HepG2 (cell line): ENCODE measurements at regions not wholly inside any gene's neighbourhood (a gene's known extent, or its start where the extent isn't known, plus 50 kb on each side); places are given as distances from the start of the nearest gene placed in this dataset.

Experiments
- BORCS8-MEF2B ChIP-seq: sonication (generic); formaldehyde crosslinking; IDR thresholded peaks from 2 replicates; pipeline ENCODE4 v1.8.0; 2022; ENCODE audit warnings: mild to moderate bottlenecking, missing genetic modification reagents
- GTF2F1 ChIP-seq: fragments of 150-350 bp; IDR thresholded peaks from 2 replicates; pipeline ENCODE4 v1.6.1; 2014; ENCODE audit warnings: low read length
- MXD1 ChIP-seq: sonication (generic); formaldehyde crosslinking; IDR thresholded peaks from 2 replicates; pipeline ENCODE4 v1.4.0; 2020; ENCODE audit warnings: mild to moderate bottlenecking, missing genetic modification reagents
- NKX3-1 ChIP-seq: sonication (generic); formaldehyde crosslinking; IDR thresholded peaks from 2 replicates; pipeline ENCODE4 v1.5.0; 2020; ENCODE audit warnings: missing genetic modification reagents
- PHF21A ChIP-seq: sonication (generic); formaldehyde crosslinking; IDR thresholded peaks from 2 replicates; pipeline ENCODE4 v1.5.0; 2020; ENCODE audit warnings: mild to moderate bottlenecking, missing genetic modification reagents
- RFX3 ChIP-seq: IDR thresholded peaks from 2 replicates; pipeline ENCODE4 v1.6.1; 2016; ENCODE audit warnings: missing biosample characterization, missing genetic modification reagents
- SOX6 ChIP-seq, 2 experiments: fragments of 450-650 bp in 1 of 2; sonication (generic) in 1 of 2; formaldehyde crosslinking in 1 of 2; IDR thresholded peaks; 2 replicates each; pipeline versions ENCODE4 v1.4.0 to v1.6.1; 2017 to 2020; ENCODE audit warnings: antibody characterized with exemption in 1 of 2, mild to moderate bottlenecking in 1 of 2, missing genetic modification reagents in 1 of 2
- STAG1 ChIP-seq: sonication (generic); formaldehyde crosslinking; IDR thresholded peaks from 2 replicates; pipeline ENCODE4 v1.4.0; 2020; ENCODE audit warnings: missing genetic modification reagents
- TBX3 ChIP-seq: fragments of 450-650 bp; IDR thresholded peaks from 2 replicates; pipeline ENCODE4 v1.6.1; 2017; ENCODE audit warnings: antibody characterized with exemption, mild to moderate bottlenecking, inconsistent platforms, borderline replicate concordance
- ZFP91 ChIP-seq: sonication (generic); formaldehyde crosslinking; IDR thresholded peaks from 2 replicates; pipeline ENCODE4 v1.9.0; 2022; ENCODE audit warnings: missing genetic modification reagents, mild to moderate bottlenecking, borderline replicate concordance
- ZFX ChIP-seq: sonication (generic); formaldehyde crosslinking; IDR thresholded peaks from 2 replicates; pipeline ENCODE4 v1.4.0; 2020; ENCODE audit warnings: mild to moderate bottlenecking, low read depth, missing genetic modification reagents, moderate library complexity
- ZNF556 ChIP-seq: sonication (generic); formaldehyde crosslinking; IDR thresholded peaks from 2 replicates; pipeline ENCODE4 v1.4.0; 2020; ENCODE audit warnings: mild to moderate bottlenecking, missing genetic modification reagents, borderline replicate concordance
- ZNF652 ChIP-seq: IDR thresholded peaks from 2 replicates; pipeline ENCODE4 v1.6.1; 2016; ENCODE audit warnings: low read depth, borderline replicate concordance
- ZNF704 ChIP-seq: sonication (generic); formaldehyde crosslinking; IDR thresholded peaks from 2 replicates; pipeline ENCODE4 v1.8.1; 2023; ENCODE audit warnings: mild to moderate bottlenecking, inconsistent platforms, moderate library complexity, missing genetic modification reagents, borderline replicate concordance
- ZNF746 ChIP-seq: sonication (generic); formaldehyde crosslinking; IDR thresholded peaks from 2 replicates; pipeline ENCODE4 v1.8.0; 2022; ENCODE audit warnings: mild to moderate bottlenecking, missing genetic modification reagents
- TF ChIP-seq, protein P1 (sequence below): sonication (generic); formaldehyde crosslinking; IDR thresholded peaks from 2 replicates; pipeline ENCODE4 v1.4.0; 2020; ENCODE audit warnings: missing genetic modification reagents, borderline replicate concordance
- TF ChIP-seq, protein P2 (sequence below): IDR thresholded peaks from 2 replicates; pipeline ENCODE4 v1.6.1; 2016; ENCODE audit warnings: low read depth, missing genetic modification reagents, missing compliant biosample characterization
- TF ChIP-seq, protein P3 (sequence below): IDR thresholded peaks from 2 replicates; pipeline ENCODE4 v1.6.1; 2012; ENCODE audit warnings: inconsistent platforms

- TF ChIP-seq PHF21A (CRISPR knock-in tag): peak; percentile 54; the same call in 1 of the 2 replicates
- TF ChIP-seq TBX3: peak; percentile 6; the same call in 1 of the 2 replicates
- TF ChIP-seq RFX3: no peak
- TF ChIP-seq ZNF556 (CRISPR knock-in tag): peak; percentile 94
- TF ChIP-seq MXD1 (CRISPR knock-in tag): peak; percentile 70; the same call in 1 of the 2 replicates
- no peak for TF ChIP-seq NKX3-1 (CRISPR knock-in tag)
- TF ChIP-seq SOX6 (IDR thresholded peaks at IDR 0.05): no peak
- TF ChIP-seq SOX6 (CRISPR knock-in tag; IDR thresholded peaks at IDR 0.05): peak; percentile 65
- TF ChIP-seq ZFP91 (CRISPR knock-in tag): peak; percentile 93
- no peak for TF ChIP-seq ZNF652
- TF ChIP-seq ZNF746 (CRISPR knock-in tag): peak; percentile 99
- peak; percentile 79; the same call in 1 of the 2 replicates for TF ChIP-seq BORCS8-MEF2B
- TF ChIP-seq ZNF704 (CRISPR knock-in tag): peak; percentile 68; the same call in 1 of the 2 replicates
- peak; percentile 58 for TF ChIP-seq ZFX (CRISPR knock-in tag)
- TF ChIP-seq, protein P1, sequence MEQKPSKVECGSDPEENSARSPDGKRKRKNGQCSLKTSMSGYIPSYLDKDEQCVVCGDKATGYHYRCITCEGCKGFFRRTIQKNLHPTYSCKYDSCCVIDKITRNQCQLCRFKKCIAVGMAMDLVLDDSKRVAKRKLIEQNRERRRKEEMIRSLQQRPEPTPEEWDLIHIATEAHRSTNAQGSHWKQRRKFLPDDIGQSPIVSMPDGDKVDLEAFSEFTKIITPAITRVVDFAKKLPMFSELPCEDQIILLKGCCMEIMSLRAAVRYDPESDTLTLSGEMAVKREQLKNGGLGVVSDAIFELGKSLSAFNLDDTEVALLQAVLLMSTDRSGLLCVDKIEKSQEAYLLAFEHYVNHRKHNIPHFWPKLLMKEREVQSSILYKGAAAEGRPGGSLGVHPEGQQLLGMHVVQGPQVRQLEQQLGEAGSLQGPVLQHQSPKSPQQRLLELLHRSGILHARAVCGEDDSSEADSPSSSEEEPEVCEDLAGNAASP (CRISPR knock-in tag): peak; percentile 78; the same call in 1 of the 2 replicates
- no peak for TF ChIP-seq GTF2F1
- TF ChIP-seq, protein P2, sequence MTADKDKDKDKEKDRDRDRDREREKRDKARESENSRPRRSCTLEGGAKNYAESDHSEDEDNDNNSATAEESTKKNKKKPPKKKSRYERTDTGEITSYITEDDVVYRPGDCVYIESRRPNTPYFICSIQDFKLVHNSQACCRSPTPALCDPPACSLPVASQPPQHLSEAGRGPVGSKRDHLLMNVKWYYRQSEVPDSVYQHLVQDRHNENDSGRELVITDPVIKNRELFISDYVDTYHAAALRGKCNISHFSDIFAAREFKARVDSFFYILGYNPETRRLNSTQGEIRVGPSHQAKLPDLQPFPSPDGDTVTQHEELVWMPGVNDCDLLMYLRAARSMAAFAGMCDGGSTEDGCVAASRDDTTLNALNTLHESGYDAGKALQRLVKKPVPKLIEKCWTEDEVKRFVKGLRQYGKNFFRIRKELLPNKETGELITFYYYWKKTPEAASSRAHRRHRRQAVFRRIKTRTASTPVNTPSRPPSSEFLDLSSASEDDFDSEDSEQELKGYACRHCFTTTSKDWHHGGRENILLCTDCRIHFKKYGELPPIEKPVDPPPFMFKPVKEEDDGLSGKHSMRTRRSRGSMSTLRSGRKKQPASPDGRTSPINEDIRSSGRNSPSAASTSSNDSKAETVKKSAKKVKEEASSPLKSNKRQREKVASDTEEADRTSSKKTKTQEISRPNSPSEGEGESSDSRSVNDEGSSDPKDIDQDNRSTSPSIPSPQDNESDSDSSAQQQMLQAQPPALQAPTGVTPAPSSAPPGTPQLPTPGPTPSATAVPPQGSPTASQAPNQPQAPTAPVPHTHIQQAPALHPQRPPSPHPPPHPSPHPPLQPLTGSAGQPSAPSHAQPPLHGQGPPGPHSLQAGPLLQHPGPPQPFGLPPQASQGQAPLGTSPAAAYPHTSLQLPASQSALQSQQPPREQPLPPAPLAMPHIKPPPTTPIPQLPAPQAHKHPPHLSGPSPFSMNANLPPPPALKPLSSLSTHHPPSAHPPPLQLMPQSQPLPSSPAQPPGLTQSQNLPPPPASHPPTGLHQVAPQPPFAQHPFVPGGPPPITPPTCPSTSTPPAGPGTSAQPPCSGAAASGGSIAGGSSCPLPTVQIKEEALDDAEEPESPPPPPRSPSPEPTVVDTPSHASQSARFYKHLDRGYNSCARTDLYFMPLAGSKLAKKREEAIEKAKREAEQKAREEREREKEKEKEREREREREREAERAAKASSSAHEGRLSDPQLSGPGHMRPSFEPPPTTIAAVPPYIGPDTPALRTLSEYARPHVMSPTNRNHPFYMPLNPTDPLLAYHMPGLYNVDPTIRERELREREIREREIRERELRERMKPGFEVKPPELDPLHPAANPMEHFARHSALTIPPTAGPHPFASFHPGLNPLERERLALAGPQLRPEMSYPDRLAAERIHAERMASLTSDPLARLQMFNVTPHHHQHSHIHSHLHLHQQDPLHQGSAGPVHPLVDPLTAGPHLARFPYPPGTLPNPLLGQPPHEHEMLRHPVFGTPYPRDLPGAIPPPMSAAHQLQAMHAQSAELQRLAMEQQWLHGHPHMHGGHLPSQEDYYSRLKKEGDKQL: 0 out of 2 replicates have a peak, but pooled peaks have one; percentile 29
- TF ChIP-seq, protein P3, sequence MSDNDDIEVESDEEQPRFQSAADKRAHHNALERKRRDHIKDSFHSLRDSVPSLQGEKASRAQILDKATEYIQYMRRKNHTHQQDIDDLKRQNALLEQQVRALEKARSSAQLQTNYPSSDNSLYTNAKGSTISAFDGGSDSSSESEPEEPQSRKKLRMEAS: peak; percentile 23
- TF ChIP-seq STAG1: peak; percentile 68
These were observed 269.6 kb downstream of the RPS24 start (continued) for GRCh38 chr10:78302989-78303854.
